ENCODE measurements at regions not wholly inside any gene's neighbourhood (a gene's known extent, or its start where the extent isn't known, plus 50 kb on each side); places are given as distances from the start of the nearest gene placed in this dataset.

DNA sequence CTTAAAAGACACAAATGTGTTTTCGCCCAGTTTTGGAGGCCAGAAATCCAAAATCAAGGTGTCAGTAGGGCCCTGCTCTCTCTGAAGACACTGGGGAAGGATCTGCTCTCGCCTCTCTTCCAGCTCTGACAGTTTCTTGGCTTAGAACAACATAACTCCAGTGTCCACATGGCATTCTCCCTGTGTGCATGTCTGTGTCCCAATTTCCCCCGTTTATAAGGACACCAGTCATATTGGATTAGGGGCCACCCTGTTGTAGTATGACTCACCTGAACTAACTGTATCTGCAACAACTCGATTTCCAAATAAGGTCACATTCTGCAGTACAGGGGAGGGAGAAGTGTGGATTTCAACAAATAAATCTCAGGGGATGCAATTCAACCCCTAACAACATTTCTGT is 263.2 kb downstream of the SS18 start:
- no peak for ATAC-seq
- Histone ChIP-seq H2AFZ (ENCODE audit: low read depth, low read length, poor library complexity, severe bottlenecking) (no peak overlapping the region), H3K9me3 (ENCODE audit: control insufficient read depth in 1 of 2, insufficient read depth in 1 of 2, low read depth in 1 of 2, low read length in 2 of 2) (no peaks in the 10 kb centered on the region), H3K4me2 (ENCODE audit: low read length) (no peak overlapping the region), H3K9me2 (ENCODE audit: insufficient read depth) (no peaks in the 10 kb centered on the region), H3K27ac (ENCODE audit: low read depth, low read length) (no peak overlapping the region), H3K27me3 (ENCODE audit: insufficient read depth, low read length) (peaks cover 8% of the 10 kb centered on the region; the same call in 1 of the 2 replicates), H4K20me1 (ENCODE audit: insufficient read depth) (no peaks in the 10 kb centered on the region), H3K4me1 (ENCODE audit: control insufficient read depth in 1 of 2, insufficient read depth in 2 of 2, low read length in 2 of 2) (no peaks in the 10 kb centered on the region), H3K79me2 (ENCODE audit: insufficient read depth, low read length) (no peaks in the 10 kb centered on the region), H3K9ac (ENCODE audit: low read length) (no peak overlapping the region), H3K4me3 (replicated peaks in 1 of 2; ENCODE audit: low read depth in 1 of 2, low read length in 2 of 2) (no peak overlapping the region), H3K36me3 (ENCODE audit: control insufficient read depth in 1 of 2, insufficient read depth in 2 of 2, low read length in 2 of 2) (no peaks in the 10 kb centered on the region)
- RAD21 ChIA-PET (ENCODE audit: low non-redundant PET in 1 of 2, low total read pairs in 2 of 2, uncharacterized antibody in 2 of 2, unreplicated experiment in 2 of 2) = no interaction called here
- POLR2A ChIA-PET = no interaction called here
- no TSS peak for BruUV-seq (replicated peaks)
- DNase-seq (ENCODE audit: low read depth, low spot score) = no peak
- intact Hi-C loops (cut with micrococcal nuclease) = no loop called here
- TF ChIP-seq, protein P1, sequence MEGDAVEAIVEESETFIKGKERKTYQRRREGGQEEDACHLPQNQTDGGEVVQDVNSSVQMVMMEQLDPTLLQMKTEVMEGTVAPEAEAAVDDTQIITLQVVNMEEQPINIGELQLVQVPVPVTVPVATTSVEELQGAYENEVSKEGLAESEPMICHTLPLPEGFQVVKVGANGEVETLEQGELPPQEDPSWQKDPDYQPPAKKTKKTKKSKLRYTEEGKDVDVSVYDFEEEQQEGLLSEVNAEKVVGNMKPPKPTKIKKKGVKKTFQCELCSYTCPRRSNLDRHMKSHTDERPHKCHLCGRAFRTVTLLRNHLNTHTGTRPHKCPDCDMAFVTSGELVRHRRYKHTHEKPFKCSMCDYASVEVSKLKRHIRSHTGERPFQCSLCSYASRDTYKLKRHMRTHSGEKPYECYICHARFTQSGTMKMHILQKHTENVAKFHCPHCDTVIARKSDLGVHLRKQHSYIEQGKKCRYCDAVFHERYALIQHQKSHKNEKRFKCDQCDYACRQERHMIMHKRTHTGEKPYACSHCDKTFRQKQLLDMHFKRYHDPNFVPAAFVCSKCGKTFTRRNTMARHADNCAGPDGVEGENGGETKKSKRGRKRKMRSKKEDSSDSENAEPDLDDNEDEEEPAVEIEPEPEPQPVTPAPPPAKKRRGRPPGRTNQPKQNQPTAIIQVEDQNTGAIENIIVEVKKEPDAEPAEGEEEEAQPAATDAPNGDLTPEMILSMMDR (IDR thresholded peaks at IDR 0.05 in 2 of 3, conservative IDR thresholded peaks at IDR 0.05 in 1 of 3; ENCODE audit: borderline replicate concordance in 1 of 3, insufficient read depth in 1 of 3, low read depth in 2 of 3, low read length in 2 of 3) = no peak
- TF ChIP-seq POLR2AphosphoS5 (IDR thresholded peaks at IDR 0.05; ENCODE audit: low read depth, low read length) = no peak
- TF ChIP-seq, protein P2, sequence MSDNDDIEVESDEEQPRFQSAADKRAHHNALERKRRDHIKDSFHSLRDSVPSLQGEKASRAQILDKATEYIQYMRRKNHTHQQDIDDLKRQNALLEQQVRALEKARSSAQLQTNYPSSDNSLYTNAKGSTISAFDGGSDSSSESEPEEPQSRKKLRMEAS (IDR thresholded peaks at IDR 0.05) = no peak
- TF ChIP-seq JUND (IDR thresholded peaks at IDR 0.05) = no peak
- TF ChIP-seq SRF (IDR thresholded peaks at IDR 0.05; ENCODE audit: low read depth) = no peak
- TF ChIP-seq ZNF274 (IDR thresholded peaks at IDR 0.05; ENCODE audit: low read depth, low read length) = no peak
- CTCF ChIA-PET = no interaction called here

DNA sequence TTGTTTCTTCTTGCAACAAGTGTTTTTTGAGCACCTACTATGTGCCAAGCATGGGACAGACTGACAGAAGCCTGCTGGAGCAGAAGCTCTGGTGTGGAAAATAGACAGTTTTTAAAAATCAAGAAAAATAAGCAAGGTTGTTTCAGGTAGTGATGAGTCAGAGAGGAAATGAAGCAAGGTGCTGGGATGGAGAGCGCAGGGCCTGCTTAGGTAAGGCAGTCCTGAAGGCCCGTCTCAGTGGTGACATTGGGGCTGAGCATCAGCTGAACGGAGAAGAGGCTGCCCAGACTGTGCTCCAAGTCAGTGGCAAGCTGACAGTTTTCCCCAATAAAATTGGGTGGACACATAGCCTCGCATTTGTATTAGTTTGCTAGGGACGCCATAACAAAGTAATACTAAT is 263.6 kb downstream of the SS18 start:
- peaks cover 8% of the 10 kb centered on the region; the same call in 1 of the 2 replicates for H3K27me3 ChIP-seq (ENCODE audit: insufficient read depth, low read length)
- RAD21 ChIA-PET (ENCODE audit: low non-redundant PET in 1 of 2, low total read pairs in 2 of 2, uncharacterized antibody in 2 of 2, unreplicated experiment in 2 of 2) = no interaction called here
- no peaks in the 10 kb centered on the region for H3K36me3 ChIP-seq (ENCODE audit: control insufficient read depth in 1 of 2, insufficient read depth in 2 of 2, low read length in 2 of 2)
- H3K4me2 ChIP-seq (ENCODE audit: low read length) = no peak overlapping the region
- no peaks in the 10 kb centered on the region for H3K9me2 ChIP-seq (ENCODE audit: insufficient read depth)
- no TSS peak for BruUV-seq (replicated peaks)
- H3K27ac ChIP-seq (ENCODE audit: low read depth, low read length) = no peak overlapping the region
- no peaks in the 10 kb centered on the region for H3K4me1 ChIP-seq (ENCODE audit: control insufficient read depth in 1 of 2, insufficient read depth in 2 of 2, low read length in 2 of 2)
- POLR2A ChIA-PET = no interaction called here
- H3K4me3 ChIP-seq (replicated peaks in 1 of 2; ENCODE audit: low read depth in 1 of 2, low read length in 2 of 2) = no peak overlapping the region
- H3K9me3 ChIP-seq (ENCODE audit: control insufficient read depth in 1 of 2, insufficient read depth in 1 of 2, low read depth in 1 of 2, low read length in 2 of 2) = no peaks in the 10 kb centered on the region
- H2AFZ ChIP-seq (ENCODE audit: low read depth, low read length, poor library complexity, severe bottlenecking) = no peak overlapping the region
- TF ChIP-seq POLR2A (IDR thresholded peaks at IDR 0.05; ENCODE audit: borderline replicate concordance, extremely low read depth, insufficient read depth, insufficient read length) = no peak
- TF ChIP-seq, protein P3, sequence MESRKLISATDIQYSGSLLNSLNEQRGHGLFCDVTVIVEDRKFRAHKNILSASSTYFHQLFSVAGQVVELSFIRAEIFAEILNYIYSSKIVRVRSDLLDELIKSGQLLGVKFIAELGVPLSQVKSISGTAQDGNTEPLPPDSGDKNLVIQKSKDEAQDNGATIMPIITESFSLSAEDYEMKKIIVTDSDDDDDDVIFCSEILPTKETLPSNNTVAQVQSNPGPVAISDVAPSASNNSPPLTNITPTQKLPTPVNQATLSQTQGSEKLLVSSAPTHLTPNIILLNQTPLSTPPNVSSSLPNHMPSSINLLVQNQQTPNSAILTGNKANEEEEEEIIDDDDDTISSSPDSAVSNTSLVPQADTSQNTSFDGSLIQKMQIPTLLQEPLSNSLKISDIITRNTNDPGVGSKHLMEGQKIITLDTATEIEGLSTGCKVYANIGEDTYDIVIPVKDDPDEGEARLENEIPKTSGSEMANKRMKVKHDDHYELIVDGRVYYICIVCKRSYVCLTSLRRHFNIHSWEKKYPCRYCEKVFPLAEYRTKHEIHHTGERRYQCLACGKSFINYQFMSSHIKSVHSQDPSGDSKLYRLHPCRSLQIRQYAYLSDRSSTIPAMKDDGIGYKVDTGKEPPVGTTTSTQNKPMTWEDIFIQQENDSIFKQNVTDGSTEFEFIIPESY (IDR thresholded peaks at IDR 0.05; ENCODE audit: extremely low read depth, insufficient replicate concordance, low read length) = no peak
- TF ChIP-seq EZH2phosphoT487 (IDR thresholded peaks at IDR 0.05; ENCODE audit: borderline replicate concordance) = no peak
- TF ChIP-seq EGR1 (IDR thresholded peaks at IDR 0.05; ENCODE audit: low read depth) = no peak
- TF ChIP-seq POLR2AphosphoS5 (IDR thresholded peaks at IDR 0.05; ENCODE audit: low read depth, low read length) = no peak
- TF ChIP-seq, protein P4, sequence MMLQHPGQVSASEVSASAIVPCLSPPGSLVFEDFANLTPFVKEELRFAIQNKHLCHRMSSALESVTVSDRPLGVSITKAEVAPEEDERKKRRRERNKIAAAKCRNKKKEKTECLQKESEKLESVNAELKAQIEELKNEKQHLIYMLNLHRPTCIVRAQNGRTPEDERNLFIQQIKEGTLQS (IDR thresholded peaks at IDR 0.05) = no peak
- TF ChIP-seq, protein P2 (IDR thresholded peaks at IDR 0.05) = no peak
- TF ChIP-seq SRF (IDR thresholded peaks at IDR 0.05; ENCODE audit: low read depth) = no peak
- TF ChIP-seq JUND (IDR thresholded peaks at IDR 0.05) = no peak
- intact Hi-C loops (cut with micrococcal nuclease) = no loop called here
- H3K9ac ChIP-seq (ENCODE audit: low read length) = no peak overlapping the region
- DNase-seq (ENCODE audit: low read depth, low spot score) (no peak), ATAC-seq (no peak)
- CTCF ChIA-PET = no interaction called here
- no peaks in the 10 kb centered on the region for H4K20me1 ChIP-seq (ENCODE audit: insufficient read depth)
- no peaks in the 10 kb centered on the region for H3K79me2 ChIP-seq (ENCODE audit: insufficient read depth, low read length)

Measured in HCT116 (cell line).